Endodermal cell (in vitro differentiated cells): ENCODE measurements at regions not wholly inside any gene's neighbourhood (a gene's known extent, or its start where the extent isn't known, plus 50 kb on each side); places are given as distances from the start of the nearest gene placed in this dataset.
A peak's percentile ranks its signal among the peaks of the same experiment; 100 is the strongest.
"Not testable (repeated sequence)": the region's sequence is repeated elsewhere in the genome, so short reads cannot be mapped to it uniquely, and the experiment has no call there.

ENCODE experiments used
- DNase-seq: peaks from one replicate; pipeline ENCODE4 v3.0.0-alpha.2; 2017
- H3K27ac ChIP-seq: 2 replicates; pipeline ENCODE4 v1.5.1; 2013; ENCODE audit warnings: mild to moderate bottlenecking, low read depth, low read length, moderate library complexity
- H3K27me3 ChIP-seq: 2 replicates; pipeline ENCODE4 v1.6.1; 2013; ENCODE audit warnings: mild to moderate bottlenecking, low read length, moderate library complexity; ENCODE audit not compliant: insufficient read depth, control insufficient read depth, poor library complexity, severe bottlenecking
- H3K36me3 ChIP-seq: 2 replicates; pipeline ENCODE4 v1.7.0; 2013; ENCODE audit warnings: mild to moderate bottlenecking, low read length, moderate library complexity; ENCODE audit not compliant: control insufficient read depth, insufficient read depth
- H3K4me1 ChIP-seq: one replicate; pipeline ENCODE4 v1.7.0; 2013; ENCODE audit warnings: low read length; ENCODE audit not compliant: control insufficient read depth, insufficient read depth
- H3K4me3 ChIP-seq: 2 replicates; pipeline ENCODE4 v1.5.1; 2013; ENCODE audit warnings: mild to moderate bottlenecking, low read length, moderate library complexity
- H3K9ac ChIP-seq: 2 replicates; pipeline ENCODE4 v1.6.1; 2013; ENCODE audit warnings: mild to moderate bottlenecking, low read length, moderate library complexity; ENCODE audit not compliant: poor library complexity, severe bottlenecking; ENCODE audit errors: extremely low read depth
- H3K9me3 ChIP-seq: 2 replicates; pipeline ENCODE4 v1.6.1; 2013; ENCODE audit warnings: mild to moderate bottlenecking, low read length, moderate library complexity; ENCODE audit not compliant: control insufficient read depth
- H3K27ac Mint-ChIP-seq: 2 replicates; pipeline ENCODE4 v1.8.0; 2020; ENCODE audit warnings: mixed read lengths
- H3K27me3 Mint-ChIP-seq: 2 replicates; pipeline ENCODE4 v1.8.0; 2021; ENCODE audit warnings: mild to moderate bottlenecking, mixed read lengths; ENCODE audit not compliant: insufficient read depth
- H3K36me3 Mint-ChIP-seq: 2 replicates; pipeline ENCODE4 v1.8.0; 2020; ENCODE audit warnings: low read depth, mixed read lengths
- H3K4me1 Mint-ChIP-seq: 2 replicates; pipeline ENCODE4 v1.8.0; 2020; ENCODE audit warnings: mixed read lengths
- H3K4me3 Mint-ChIP-seq: 2 replicates; pipeline ENCODE4 v1.8.0; 2020; ENCODE audit warnings: mild to moderate bottlenecking, moderate library complexity, mixed read lengths
- H3K9me3 Mint-ChIP-seq: 2 replicates; pipeline ENCODE4 v1.8.0; 2020; ENCODE audit warnings: mild to moderate bottlenecking, mixed read lengths
- CTCF ChIP-seq: fragments of 200-600 bp; sonication (generic); conservative IDR thresholded peaks from 2 replicates; pipeline ENCODE4 v1.5.0; 2021; ENCODE audit warnings: antibody characterized with exemption, mild to moderate bottlenecking
- WGBS, 2 experiments: methylation state at CpG; one replicate each; pipeline versions ENCODE4 v1.1.5 to v1.1.7; 2013; ENCODE audit warnings: missing lambda C conversion rate in 2 of 2, mixed read lengths in 1 of 2; ENCODE audit not compliant: insufficient coverage in 1 of 2, insufficient read length in 1 of 2; 5-methylcytosine and 5-hydroxymethylcytosine counted together

DNA sequence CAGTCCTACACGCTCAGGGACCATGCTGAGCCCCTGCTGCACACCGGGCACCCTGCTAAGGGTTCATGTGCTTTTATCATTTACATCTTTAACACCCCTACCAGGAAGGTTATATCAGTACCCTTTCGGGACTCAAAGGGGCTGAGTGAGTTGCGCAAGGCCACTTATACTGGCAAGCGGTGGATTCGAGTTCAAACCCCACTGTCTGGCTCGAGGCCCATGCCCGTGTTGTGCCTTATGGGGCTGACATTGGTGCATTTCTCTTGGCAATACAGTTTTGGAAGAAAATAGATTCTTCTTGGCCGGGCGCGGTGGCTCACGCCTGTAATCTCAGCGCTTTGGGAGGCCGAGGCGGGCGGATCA is 69.5 kb upstream of the MAP4K4 start:
- 94 to 99% methylated on average over 7 to 12 of the region's 16 CpGs for WGBS, 2 experiments
- no peak overlapping the region for H3K4me3 ChIP-seq
- no peaks in the 10 kb centered on the region for H3K27me3 Mint-ChIP-seq
- H3K27me3 ChIP-seq, result no peaks in the 10 kb centered on the region
- H3K36me3 Mint-ChIP-seq, result no peaks in the 10 kb centered on the region
- peak; percentile 22 for DNase-seq
- no peaks in the 10 kb centered on the region for H3K4me1 ChIP-seq
- no peaks in the 10 kb centered on the region for H3K9me3 ChIP-seq
- no peak overlapping the region for H3K9ac ChIP-seq
- peaks cover 3% of the 10 kb centered on the region for H3K4me1 Mint-ChIP-seq
- H3K27ac ChIP-seq, result no peak overlapping the region
- TF ChIP-seq CTCF, result no peak
- H3K36me3 ChIP-seq, result no peaks in the 10 kb centered on the region
- peaks cover 2% of the 10 kb centered on the region for H3K9me3 Mint-ChIP-seq
- H3K4me3 Mint-ChIP-seq, result no peak overlapping the region
- H3K27ac Mint-ChIP-seq, result no peak overlapping the region

DNA sequence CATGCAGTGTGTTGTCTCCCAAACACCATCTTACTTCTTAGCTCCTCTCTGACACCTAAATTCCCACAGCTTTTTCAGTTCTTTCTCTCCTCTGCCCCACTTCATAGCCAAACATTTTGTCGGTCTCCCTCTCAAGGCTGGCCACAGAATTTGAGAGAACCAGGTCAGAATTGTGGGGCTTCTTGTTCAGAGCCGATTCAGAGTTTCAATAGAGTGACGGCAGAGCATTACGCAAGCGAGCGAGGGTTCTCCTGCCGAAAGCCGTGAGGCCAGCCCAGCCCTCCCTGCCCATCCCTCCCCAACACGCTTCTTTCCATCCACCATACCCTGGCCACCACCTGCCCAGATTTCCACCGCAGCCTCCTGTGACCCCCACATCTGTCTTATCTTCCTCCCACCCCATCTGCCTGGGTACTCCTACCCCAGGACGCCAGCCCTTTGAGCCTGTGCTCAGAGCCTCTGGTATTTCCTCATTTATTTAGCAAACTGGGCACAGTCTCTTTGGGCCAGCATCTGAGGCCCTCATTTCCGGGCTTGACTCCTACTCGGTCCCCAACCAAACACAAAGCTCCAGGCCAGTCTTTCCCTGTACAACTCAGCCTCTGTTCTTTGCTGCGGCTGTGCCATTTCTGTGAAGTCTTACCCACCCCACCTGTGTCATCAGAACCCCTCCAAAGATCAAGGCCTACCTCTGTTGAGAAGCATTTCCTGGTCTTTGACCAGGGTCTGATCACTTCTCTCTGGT is 70.0 kb upstream of the MAP4K4 start:
- 87 to 92% methylated on average over 6 to 14 of the region's 14 CpGs for WGBS, 2 experiments
- Histone ChIP-seq H3K4me1 (no peaks in the 10 kb centered on the region), H3K27ac (no peak overlapping the region), H3K4me3 (no peak overlapping the region), H3K9ac (no peak overlapping the region), H3K36me3 (no peaks in the 10 kb centered on the region), H3K9me3 (no peaks in the 10 kb centered on the region), H3K27me3 (no peaks in the 10 kb centered on the region)
- Mint-ChIP-seq H3K27ac (no peak overlapping the region), H3K4me3 (no peak overlapping the region), H3K9me3 (peaks cover 2% of the 10 kb centered on the region), H3K36me3 (no peaks in the 10 kb centered on the region), H3K4me1 (peaks cover 8% of the 10 kb centered on the region), H3K27me3 (no peaks in the 10 kb centered on the region)
- no peak for TF ChIP-seq CTCF
- peak; percentile 20 for DNase-seq

DNA sequence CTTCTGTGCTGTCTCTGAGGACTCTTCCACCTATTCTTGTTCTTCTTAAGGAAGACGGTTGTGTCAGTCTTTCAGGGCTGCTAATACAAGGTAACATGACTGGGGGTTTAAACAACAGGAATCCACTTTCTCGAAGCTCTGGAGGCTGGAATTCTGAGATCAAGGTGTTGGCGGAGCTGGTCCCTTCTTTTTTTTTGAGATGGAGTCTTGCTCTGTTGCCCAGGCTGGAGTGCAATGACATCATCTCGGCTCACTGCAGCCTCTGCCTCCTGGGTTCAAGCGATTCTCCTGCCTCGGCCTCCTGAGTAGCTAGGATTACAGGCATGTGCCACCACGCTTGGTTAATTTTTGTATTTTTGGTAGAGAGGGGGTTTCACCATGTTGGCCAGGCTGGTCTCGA is 71.7 kb upstream of the MAP4K4 start:
- H3K27me3 Mint-ChIP-seq, H3K27ac Mint-ChIP-seq, H3K4me1 Mint-ChIP-seq, H3K4me3 Mint-ChIP-seq, H3K36me3 Mint-ChIP-seq, H3K4me1 ChIP-seq, DNase-seq, H3K27ac ChIP-seq, H3K9me3 Mint-ChIP-seq, H3K9ac ChIP-seq, H3K4me3 ChIP-seq, H3K36me3 ChIP-seq, H3K27me3 ChIP-seq, H3K9me3 ChIP-seq: not testable (repeated sequence)
- 93 to 94% methylated on average over 6 to 8 of the region's 8 CpGs for WGBS, 2 experiments

GRCh38 chr2:101625387-101625786 is 72.1 kb upstream of the MAP4K4 start:
- H3K27ac Mint-ChIP-seq, result peak overlapping the region; percentile 15

More at GRCh38 chr2:101625387-101625786, 72.1 kb upstream of the MAP4K4 start:
- Mint-ChIP-seq H3K27me3 (no peaks in the 10 kb centered on the region), H3K4me3 (no peak overlapping the region), H3K4me1 (peaks cover 8% of the 10 kb centered on the region), H3K9me3 (peaks cover 2% of the 10 kb centered on the region), H3K36me3 (no peaks in the 10 kb centered on the region)
- Histone ChIP-seq H3K27me3 (no peaks in the 10 kb centered on the region), H3K27ac (no peak overlapping the region), H3K4me1 (no peaks in the 10 kb centered on the region), H3K4me3 (no peak overlapping the region), H3K9ac (no peak overlapping the region), H3K36me3 (no peaks in the 10 kb centered on the region), H3K9me3 (no peaks in the 10 kb centered on the region)
- DNase-seq, result peak; percentile 52
- WGBS, 2 experiments, result 86 to 93% methylated on average over 4 to 7 of the region's 7 CpGs
- TF ChIP-seq CTCF, result no peak
